ENCODE measurements at regions not wholly inside any gene's neighbourhood (a gene's known extent, or its start where the extent isn't known, plus 50 kb on each side); places are given as distances from the start of the nearest gene placed in this dataset.
"Not testable (repeated sequence)": the region's sequence is repeated elsewhere in the genome, so short reads cannot be mapped to it uniquely, and the experiment has no call there.

DNA sequence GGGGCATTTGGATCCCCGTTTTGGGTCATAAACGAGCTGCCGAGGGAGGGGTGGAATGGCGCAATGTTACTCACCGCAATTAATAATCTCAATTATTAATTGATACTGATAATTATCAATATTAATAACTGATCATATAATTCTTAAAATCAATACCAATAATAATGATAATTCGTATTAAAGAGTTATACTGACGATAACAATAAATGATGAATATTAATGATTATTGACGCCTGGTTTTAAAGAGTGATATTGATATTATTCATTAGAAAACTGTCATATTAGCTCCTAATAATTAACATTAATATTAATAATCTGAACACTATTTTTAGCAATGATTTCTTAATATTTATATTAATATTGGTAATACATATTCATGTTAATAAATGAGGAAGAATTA, 92.4 kb downstream of the OTOP1 start:
- intact Hi-C loops (cut with micrococcal nuclease): not testable (repeated sequence)

DNA sequence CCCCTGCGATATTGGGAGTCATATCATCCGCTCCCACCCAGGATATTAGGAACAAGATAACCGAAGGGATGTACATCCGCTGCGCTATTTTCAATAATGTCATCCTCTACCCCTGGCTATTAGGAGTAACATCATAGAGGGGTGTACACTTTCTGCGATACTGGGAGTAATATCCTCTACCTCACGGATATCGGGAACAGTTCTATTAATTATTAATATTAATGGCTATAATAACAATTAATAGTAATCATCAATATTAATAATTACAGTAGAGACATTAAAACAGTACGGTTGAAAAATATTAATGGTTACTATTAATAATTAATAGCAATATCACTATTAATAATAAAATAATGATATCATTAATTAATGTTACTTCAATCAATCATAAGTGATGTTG, 90.1 kb downstream of the OTOP1 start:
- intact Hi-C loops (cut with micrococcal nuclease): not testable (repeated sequence)

Data from T-helper 1 cell treated with Interleukin-12 subunit alpha and Interleukin-12 subunit beta and Interleukin-4 antibody, amounts not matched to agents 30 ng/mL and 1 ng/mL, for 36 hours (primary cell).